H1 (cell line): ENCODE measurements at regions not wholly inside any gene's neighbourhood (a gene's known extent, or its start where the extent isn't known, plus 50 kb on each side); places are given as distances from the start of the nearest gene placed in this dataset.

Source experiments
- CTCF ChIA-PET: fragments of 300-600 bp; sonication (Branson Sonifier 250); formaldehyde crosslinking; loops from one replicate; lab custom pipeline; 2021; ENCODE audit not compliant: partially characterized antibody; lab: Charles Lee
- POLR2A ChIA-PET: fragments of 300-600 bp; sonication (Branson Sonifier 250); formaldehyde crosslinking; loops from one replicate; lab custom pipeline; 2021; ENCODE audit warnings: inconsistent platforms; ENCODE audit not compliant: partially characterized antibody; lab: Charles Lee
- DNase-seq, 2 experiments: peaks; one replicate each; pipeline versions ENCODE4 v3.0.0 to v3.0.0-alpha.2; 2010 to 2022; ENCODE audit warnings: low spot score in 2 of 2, low read depth in 1 of 2, mixed read lengths in 1 of 2
- FAIRE-seq: peaks from 2 replicates; lab custom pipeline; 2011; peaks lifted over from hg19 to GRCh38; lab: Jason Lieb, UNC
- H2AFZ ChIP-seq: 2 replicates; pipeline ENCODE4 v1.8.1; 2012; ENCODE audit warnings: low read length, inconsistent platforms
- H2AK5ac ChIP-seq: 2 replicates; pipeline ENCODE4 v1.6.1; 2013; ENCODE audit warnings: low read depth, low read length
- H2BK120ac ChIP-seq: replicated peaks from 2 replicates; pipeline ENCODE3; 2013; ENCODE audit warnings: low read depth, low read length, inconsistent platforms
- H2BK12ac ChIP-seq: 2 replicates; pipeline ENCODE4 v1.6.1; 2013; ENCODE audit warnings: low read depth, low read length
- H2BK15ac ChIP-seq: 2 replicates; pipeline ENCODE4 v1.6.1; 2013; ENCODE audit warnings: low read length
- H2BK20ac ChIP-seq: 2 replicates; pipeline ENCODE4 v1.6.1; 2013; ENCODE audit warnings: low read length
- H2BK5ac ChIP-seq: 2 replicates; pipeline ENCODE4 v1.6.1; 2013; ENCODE audit warnings: low read depth, low read length
- H3K14ac ChIP-seq: 2 replicates; pipeline ENCODE4 v1.6.1; 2013; ENCODE audit warnings: inconsistent platforms; ENCODE audit not compliant: insufficient read length
- H3K18ac ChIP-seq: 2 replicates; pipeline ENCODE4 v1.6.1; 2013; ENCODE audit warnings: low read length; ENCODE audit errors: extremely low read depth
- H3K23ac ChIP-seq: 2 replicates; pipeline ENCODE4 v1.6.1; 2013; ENCODE audit warnings: inconsistent platforms; ENCODE audit not compliant: insufficient read length
- H3K23me2 ChIP-seq: 2 replicates; pipeline ENCODE4 v1.6.1; 2013; ENCODE audit warnings: low read depth, low read length
- H3K27ac ChIP-seq: 2 replicates; pipeline ENCODE4 v1.6.1; 2011; ENCODE audit warnings: low read depth, low read length, inconsistent platforms
- H3K27me3 ChIP-seq, 4 experiments: replicated peaks in 1 of 4; 1 replicate in 1 of 4; 2 replicates in 3 of 4; pipeline versions ENCODE4 v1.6.1 to v1.8.1; 2011 to 2013; ENCODE audit warnings: low read length in 3 of 4, mild to moderate bottlenecking in 3 of 4, inconsistent platforms in 2 of 4, mixed read lengths in 2 of 4, moderate library complexity in 1 of 4; ENCODE audit not compliant: control insufficient read depth in 3 of 4, insufficient read depth in 3 of 4; ENCODE audit errors: extremely low read depth in 1 of 4
- H3K36me3 ChIP-seq, 4 experiments: 2 replicates each; pipeline versions ENCODE4 v1.6.1 to v1.8.1; 2011 to 2013; ENCODE audit warnings: mild to moderate bottlenecking in 4 of 4, low read length in 3 of 4, moderate library complexity in 2 of 4, control low read depth in 1 of 4, inconsistent platforms in 1 of 4; ENCODE audit not compliant: insufficient read depth in 4 of 4, control insufficient read depth in 2 of 4
- H3K4ac ChIP-seq: replicated peaks from 2 replicates; pipeline ENCODE3; 2013; ENCODE audit warnings: low read length, low read depth, mixed read lengths, inconsistent platforms; ENCODE audit not compliant: insufficient read length
- H3K4me1 ChIP-seq, 4 experiments: replicated peaks in 1 of 4; 1 replicate in 1 of 4; 2 replicates in 3 of 4; pipeline versions ENCODE4 v1.6.1 to v1.8.1; 2011 to 2013; ENCODE audit warnings: low read length in 3 of 4, inconsistent platforms in 2 of 4, mixed read lengths in 1 of 4; ENCODE audit not compliant: insufficient read depth in 4 of 4, control insufficient read depth in 3 of 4
- H3K4me2 ChIP-seq, 2 experiments: 2 replicates each; pipeline versions ENCODE4 v1.6.1 to v1.8.1; 2011 to 2013; ENCODE audit warnings: low read depth in 2 of 2, low read length in 2 of 2, control low read depth in 1 of 2, inconsistent platforms in 1 of 2, mild to moderate bottlenecking in 1 of 2; ENCODE audit not compliant: insufficient read depth in 1 of 2
- H3K4me3 ChIP-seq, 4 experiments: fragments of 200-600, 300-600 bp in 1 of 4; sonication (generic), shearing (Covaris generic), sonication (Bioruptor Twin) in 1 of 4; 2 replicates each; pipeline versions ENCODE4 v1.5.1 to v1.8.1; 2011 to 2016; ENCODE audit warnings: low read length in 4 of 4, low read depth in 3 of 4, control low read depth in 2 of 4, inconsistent platforms in 2 of 4, mild to moderate bottlenecking in 2 of 4, mixed read lengths in 1 of 4, moderate library complexity in 1 of 4; ENCODE audit not compliant: insufficient read depth in 2 of 4; ENCODE audit errors: extremely low read depth in 1 of 4
- H3K56ac ChIP-seq: replicated peaks from 2 replicates; pipeline ENCODE3; 2013; ENCODE audit warnings: low read depth, mild to moderate bottlenecking, mixed read lengths, low read length, inconsistent platforms; ENCODE audit not compliant: insufficient read length
- H3K79me1 ChIP-seq: 2 replicates; pipeline ENCODE4 v1.6.1; 2013; ENCODE audit warnings: low read depth, low read length, control low read depth
- H3K79me2 ChIP-seq, 2 experiments: 2 replicates each; pipeline versions ENCODE4 v1.6.1 to v1.8.1; 2012 to 2013; ENCODE audit warnings: low read length in 2 of 2, mild to moderate bottlenecking in 2 of 2, inconsistent platforms in 1 of 2; ENCODE audit not compliant: insufficient read depth in 2 of 2, control insufficient read depth in 1 of 2
- H3K9ac ChIP-seq, 4 experiments: replicated peaks in 1 of 4; 1 replicate in 1 of 4; 2 replicates in 3 of 4; pipeline versions ENCODE4 v1.6.1 to v1.8.1; 2011 to 2013; ENCODE audit warnings: low read depth in 3 of 4, low read length in 3 of 4, control low read depth in 2 of 4, mild to moderate bottlenecking in 2 of 4, moderate library complexity in 2 of 4, inconsistent platforms in 1 of 4; ENCODE audit errors: extremely low read depth in 1 of 4
- H3K9me3 ChIP-seq, 2 experiments: 2 replicates each; pipeline versions ENCODE4 v1.6.1 to v1.8.1; 2012 to 2013; ENCODE audit warnings: mild to moderate bottlenecking in 2 of 2, moderate library complexity in 2 of 2, control low read depth in 1 of 2, inconsistent platforms in 1 of 2, low read depth in 1 of 2, low read length in 1 of 2, mixed read lengths in 1 of 2; ENCODE audit not compliant: insufficient read depth in 2 of 2
- H4K20me1 ChIP-seq, 2 experiments: replicated peaks in 1 of 2; 2 replicates each; pipeline versions ENCODE3 to v1.8.1; 2011 to 2013; ENCODE audit warnings: inconsistent platforms in 2 of 2, low read length in 2 of 2, mild to moderate bottlenecking in 1 of 2; ENCODE audit not compliant: insufficient read depth in 2 of 2, control insufficient read depth in 1 of 2
- H4K5ac ChIP-seq: 2 replicates; pipeline ENCODE4 v1.6.1; 2013; ENCODE audit warnings: low read length, low read depth, mixed read lengths, inconsistent platforms; ENCODE audit not compliant: insufficient read length
- H4K8ac ChIP-seq: 2 replicates; pipeline ENCODE4 v1.8.0; 2013; ENCODE audit warnings: mild to moderate bottlenecking, moderate library complexity, low read length, inconsistent platforms; ENCODE audit not compliant: insufficient read depth; ENCODE audit errors: extremely low read depth
- H4K91ac ChIP-seq: replicated peaks from 2 replicates; pipeline ENCODE3; 2013; ENCODE audit warnings: low read length, mixed read lengths, inconsistent platforms; ENCODE audit not compliant: insufficient read length
- CHD1 ChIP-seq: IDR thresholded peaks from 2 replicates; pipeline ENCODE4 v1.6.1; 2012; ENCODE audit warnings: low read depth, low read length, improper control_type of control experiment
- EP300 ChIP-seq, 2 experiments: IDR thresholded peaks; 1 replicate in 1 of 2; 2 replicates in 1 of 2; pipeline ENCODE4 v1.6.1; 2011 to 2012; ENCODE audit warnings: low read depth in 2 of 2, low read length in 2 of 2, mild to moderate bottlenecking in 2 of 2, borderline replicate concordance in 1 of 2, inconsistent platforms in 1 of 2, moderate library complexity in 1 of 2
- HDAC2 ChIP-seq, 2 experiments: fragments of 300-600 bp in 1 of 2; sonication (generic) in 1 of 2; IDR thresholded peaks; 2 replicates each; pipeline ENCODE4 v1.6.1; 2011 to 2012; ENCODE audit warnings: low read depth in 2 of 2, low read length in 2 of 2, mild to moderate bottlenecking in 2 of 2, moderate library complexity in 2 of 2, borderline replicate concordance in 1 of 2, inconsistent platforms in 1 of 2
- MAFK ChIP-seq: IDR thresholded peaks from 2 replicates; pipeline ENCODE4 v1.6.1; 2012; ENCODE audit warnings: low read depth, mild to moderate bottlenecking, improper control_type of control experiment, low read length
- RBBP5 ChIP-seq: IDR thresholded peaks from 2 replicates; pipeline ENCODE4 v1.7.1; 2012; ENCODE audit warnings: low read depth, mild to moderate bottlenecking, inconsistent platforms, low read length, moderate library complexity, borderline replicate concordance
- SP2 ChIP-seq: IDR thresholded peaks from 2 replicates; pipeline ENCODE4 v1.6.1; 2012; ENCODE audit warnings: mild to moderate bottlenecking, low read length, inconsistent platforms
- SRF ChIP-seq: IDR thresholded peaks from 2 replicates; pipeline ENCODE4 v1.6.1; 2011; ENCODE audit warnings: mild to moderate bottlenecking, low read depth, low read length, moderate library complexity
- TAF7 ChIP-seq: optimal IDR thresholded peaks from 2 replicates; pipeline ENCODE3; 2011; ENCODE audit warnings: low read depth, mild to moderate bottlenecking, inconsistent platforms, low read length, moderate library complexity, borderline replicate concordance
- WGBS, 2 experiments: shearing (Covaris generic) in 1 of 2; methylation state at CpG; one replicate each; pipeline versions ENCODE4 v1.1.6 to v1.1.7; 2013 to 2015; ENCODE audit warnings: low lambda C conversion rate in 2 of 2, mixed read lengths in 2 of 2, inconsistent platforms in 1 of 2, low coverage in 1 of 2, missing lambda C conversion rate in 1 of 2; ENCODE audit not compliant: insufficient replicate concordance in 2 of 2, insufficient coverage in 1 of 2, insufficient read length in 1 of 2; ENCODE audit errors: extremely low coverage in 1 of 2, missing lambda C conversion rate in 1 of 2; 5-methylcytosine and 5-hydroxymethylcytosine counted together

DNA sequence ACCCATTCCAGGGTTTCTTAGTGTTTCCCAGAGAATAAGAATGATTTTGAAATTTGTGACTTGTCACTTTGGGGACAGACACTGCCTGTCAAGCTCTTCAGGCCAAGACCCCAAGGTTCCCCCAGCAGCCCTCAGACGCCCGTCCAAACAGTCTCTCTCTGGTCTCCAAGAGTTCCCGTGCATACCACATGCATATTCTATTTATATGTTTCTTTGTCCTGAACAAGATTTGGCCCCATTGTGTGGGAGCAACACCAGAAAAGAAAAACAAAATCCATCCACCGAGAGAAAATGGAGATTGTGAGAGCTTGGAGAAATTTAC is 52.2 kb upstream of the CTAGE1 start:
- Histone ChIP-seq H2BK12ac (no peak overlapping the region), H3K27me3 (no peaks in the 10 kb centered on the region; a peak in 1 of 7 replicates), H3K23me2 (no peaks in the 10 kb centered on the region), H2BK20ac (no peak overlapping the region), H3K4me3 (no peak overlapping the region), H2AFZ (no peak overlapping the region), H2BK120ac (no peak overlapping the region), H3K4me1 (peaks cover 0 to 8% (median 3%) of the 10 kb centered on the region in 4 experiments; a peak in 2 of 7 replicates), H4K8ac (no peak overlapping the region), H3K4ac (no peak overlapping the region), H4K20me1 (no peaks in the 10 kb centered on the region), H3K18ac (no peak overlapping the region), H3K9me3 (no peaks in the 10 kb centered on the region), H2BK15ac (no peak overlapping the region), H4K91ac (no peak overlapping the region), H3K23ac (no peak overlapping the region), H3K36me3 (no peaks in the 10 kb centered on the region), H3K79me2 (no peaks in the 10 kb centered on the region), H2AK5ac (no peak overlapping the region), H3K79me1 (no peaks in the 10 kb centered on the region), H4K5ac (no peak overlapping the region), H3K56ac (no peak overlapping the region), H2BK5ac (no peak overlapping the region), H3K9ac (no peak overlapping the region), H3K14ac (no peak overlapping the region), H3K27ac (no peak overlapping the region), H3K4me2 (no peak overlapping the region)
- ChIA-PET POLR2A (no interaction called here), CTCF (interaction anchor here (1.8 kb wide), 1 partner anchor 28 kb away, joined by 4 read pairs; no protein-coding TSS in a partner anchor)
- WGBS, 2 experiments, result 94% methylated on average over 4 of the region's 4 CpGs; no CpG with 5 or more reads in 1 of the 2 experiments
- DNase-seq (no peak), FAIRE-seq (no peak)
- TF ChIP-seq SP2 (no peak), EP300 (IDR thresholded peaks at IDR 0.05; ENCODE audit: borderline replicate concordance in 1 of 2, low read depth in 2 of 2, low read length in 2 of 2) (no peak), MAFK (no peak), SRF (no peak), RBBP5 (no peak), TAF7 (no peak), CHD1 (no peak), HDAC2 (IDR thresholded peaks at IDR 0.05; ENCODE audit: borderline replicate concordance in 1 of 2, low read depth in 2 of 2, low read length in 2 of 2) (no peak)
